Esophagus (tissue), 2 donors: ENCODE measurements at regions not wholly inside any gene's neighbourhood (a gene's known extent, or its start where the extent isn't known, plus 50 kb on each side); places are given as distances from the start of the nearest gene placed in this dataset.

Experiments
- H3K27ac ChIP-seq, 2 donors: one replicate each; pipeline ENCODE4 v1.5.1; 2013; ENCODE audit warnings: low read depth in 2 of 2, mild to moderate bottlenecking in 2 of 2, inconsistent platforms in 1 of 2, low read length in 1 of 2, moderate library complexity in 1 of 2
- H3K27me3 ChIP-seq, 2 donors: one replicate each; pipeline ENCODE4 v1.6.1; 2013; ENCODE audit warnings: low read length in 2 of 2, control low read depth in 1 of 2, mild to moderate bottlenecking in 1 of 2; ENCODE audit not compliant: insufficient read depth in 2 of 2, control insufficient read depth in 1 of 2
- H3K36me3 ChIP-seq, 2 donors: one replicate each; pipeline ENCODE4 v1.6.1; 2013; ENCODE audit warnings: low read length in 1 of 2; ENCODE audit not compliant: control insufficient read depth in 2 of 2, insufficient read depth in 2 of 2
- H3K4me1 ChIP-seq, 2 donors: one replicate each; pipeline ENCODE4 v1.6.1; 2013; ENCODE audit warnings: low read length in 1 of 2; ENCODE audit not compliant: control insufficient read depth in 2 of 2, insufficient read depth in 2 of 2
- H3K4me3 ChIP-seq, 2 donors: one replicate each; pipeline ENCODE4 v1.5.1; 2013; ENCODE audit warnings: low read length in 2 of 2, mild to moderate bottlenecking in 2 of 2, low read depth in 1 of 2, moderate library complexity in 1 of 2
- H3K9me3 ChIP-seq, 2 donors: one replicate each; pipeline ENCODE4 v1.6.1; 2013; ENCODE audit warnings: mild to moderate bottlenecking in 2 of 2, low read depth in 1 of 2, low read length in 1 of 2, moderate library complexity in 1 of 2; ENCODE audit not compliant: control insufficient read depth in 2 of 2, insufficient read depth in 1 of 2
- WGBS, 2 donors: extraction: QIAGEN DNeasy Blood & Tissue Kit; methylation state at CpG; one replicate each; pipeline ENCODE4 v1.1.7; 2013; 5-methylcytosine and 5-hydroxymethylcytosine counted together
- donor health status: healthy with polysubstance abuse.
- donor health status: Bipolar disorder and iron deficiency.

GRCh38 chr15:36422631-36423030 is 156.8 kb upstream of the CDIN1 start:
- no peaks in the 10 kb centered on the region for H3K4me1 ChIP-seq
- H3K36me3 ChIP-seq = no peaks in the 10 kb centered on the region
- no peaks in the 10 kb centered on the region for H3K9me3 ChIP-seq
- H3K27ac ChIP-seq = no peak overlapping the region
- WGBS, 2 donors = 76 to 81% methylated on average over 2 of the region's 2 CpGs
- no peak overlapping the region for H3K4me3 ChIP-seq
- no peaks in the 10 kb centered on the region for H3K27me3 ChIP-seq

GRCh38 chr15:36426691-36427090 is 152.7 kb upstream of the CDIN1 start:
- Histone ChIP-seq H3K36me3 (no peaks in the 10 kb centered on the region), H3K9me3 (no peaks in the 10 kb centered on the region), H3K4me1 (no peaks in the 10 kb centered on the region), H3K27ac (no peak overlapping the region), H3K4me3 (no peak overlapping the region), H3K27me3 (no peaks in the 10 kb centered on the region)
- WGBS, 2 donors = 87 to 90% methylated on average over 4 of the region's 4 CpGs

- Histone ChIP-seq H3K36me3 (no peaks in the 10 kb centered on the region), H3K9me3 (no peaks in the 10 kb centered on the region)
- WGBS, 2 donors = 59 to 65% methylated on average over 4 of the region's 4 CpGs
Measured at GRCh38 chr15:36428102-36428845, 151.2 kb upstream of the CDIN1 start.

GRCh38 chr15:36429707-36430106 is 149.7 kb upstream of the CDIN1 start:
- Histone ChIP-seq H3K9me3 (no peaks in the 10 kb centered on the region), H3K36me3 (no peaks in the 10 kb centered on the region), H3K27me3 (no peaks in the 10 kb centered on the region), H3K4me3 (no peak overlapping the region), H3K27ac (no peak overlapping the region), H3K4me1 (no peaks in the 10 kb centered on the region)
- WGBS, 2 donors = 81 to 84% methylated on average over 2 of the region's 2 CpGs

More at GRCh38 chr15:36428102-36428845, 151.2 kb upstream of the CDIN1 start:
- no peak overlapping the region for H3K4me3 ChIP-seq
- no peaks in the 10 kb centered on the region for H3K27me3 ChIP-seq
- H3K4me1 ChIP-seq = no peaks in the 10 kb centered on the region
- H3K27ac ChIP-seq = no peak overlapping the region

- 87 to 89% methylated on average over 1 of the region's 1 CpG for WGBS, 2 donors
- Histone ChIP-seq H3K4me1 (no peaks in the 10 kb centered on the region), H3K27ac (no peak overlapping the region), H3K4me3 (no peak overlapping the region), H3K27me3 (no peaks in the 10 kb centered on the region), H3K36me3 (no peaks in the 10 kb centered on the region), H3K9me3 (no peaks in the 10 kb centered on the region)
Measured at GRCh38 chr15:36430280-36430679, 149.1 kb upstream of the CDIN1 start.

- Histone ChIP-seq H3K9me3 (no peaks in the 10 kb centered on the region), H3K27ac (no peak overlapping the region), H3K36me3 (no peaks in the 10 kb centered on the region), H3K27me3 (no peaks in the 10 kb centered on the region), H3K4me3 (no peak overlapping the region), H3K4me1 (no peaks in the 10 kb centered on the region)
- 86 to 87% methylated on average over 4 of the region's 4 CpGs for WGBS, 2 donors
Measured at GRCh38 chr15:36430726-36431265, 148.6 kb upstream of the CDIN1 start.

- no peaks in the 10 kb centered on the region for H3K27me3 ChIP-seq
- no peak overlapping the region for H3K4me3 ChIP-seq
- H3K4me1 ChIP-seq = no peaks in the 10 kb centered on the region
- H3K36me3 ChIP-seq = no peaks in the 10 kb centered on the region
- H3K9me3 ChIP-seq = no peaks in the 10 kb centered on the region
- H3K27ac ChIP-seq = no peak overlapping the region
- 70% methylated on average over 2 of the region's 2 CpGs for WGBS, 2 donors
Measured at GRCh38 chr15:36432161-36432560, 147.3 kb upstream of the CDIN1 start.

GRCh38 chr15:36434177-36434576 is 145.2 kb upstream of the CDIN1 start:
- no peak overlapping the region for H3K27ac ChIP-seq
- H3K4me3 ChIP-seq = no peak overlapping the region
- no peaks in the 10 kb centered on the region for H3K27me3 ChIP-seq
- H3K4me1 ChIP-seq = no peaks in the 10 kb centered on the region
- H3K36me3 ChIP-seq = no peaks in the 10 kb centered on the region
- H3K9me3 ChIP-seq = no peaks in the 10 kb centered on the region

GRCh38 chr15:36438499-36438898 is 140.9 kb upstream of the CDIN1 start:
- Histone ChIP-seq H3K4me3 (no peak overlapping the region), H3K4me1 (no peaks in the 10 kb centered on the region), H3K9me3 (no peaks in the 10 kb centered on the region), H3K36me3 (no peaks in the 10 kb centered on the region), H3K27me3 (no peaks in the 10 kb centered on the region), H3K27ac (no peak overlapping the region)
- WGBS, 2 donors = 78 to 81% methylated on average over 3 of the region's 3 CpGs

- H3K27ac ChIP-seq = no peak overlapping the region
- no peaks in the 10 kb centered on the region for H3K9me3 ChIP-seq
- H3K4me1 ChIP-seq = no peaks in the 10 kb centered on the region
- no peaks in the 10 kb centered on the region for H3K27me3 ChIP-seq
- WGBS, 2 donors = 81 to 89% methylated on average over 2 of the region's 2 CpGs
- H3K4me3 ChIP-seq = no peak overlapping the region
- no peaks in the 10 kb centered on the region for H3K36me3 ChIP-seq
Measured at GRCh38 chr15:36447373-36447772, 132.1 kb upstream of the CDIN1 start.
